Upper lobe of right lung (tissue), 1 donor: ENCODE measurements at regions not wholly inside any gene's neighbourhood (a gene's known extent, or its start where the extent isn't known, plus 50 kb on each side); places are given as distances from the start of the nearest gene placed in this dataset.
A peak's percentile ranks its signal among the peaks of the same experiment; 100 is the strongest.

Experiments used
- ATAC-seq: fragments of 200-7000 bp; cut with Tn5 transposase; one replicate; pipeline ENCODE4 v1.9.1; 2020; ENCODE audit warnings: mild to moderate bottlenecking, moderate library complexity
- DNase-seq: peaks from one replicate; pipeline ENCODE4 v3.0.0-alpha.2; 2020
- H3K27ac ChIP-seq: fragments of 200-600 bp; one replicate; pipeline ENCODE4 v1.8.0; 2022
- H3K27me3 ChIP-seq: fragments of 200-600 bp; one replicate; pipeline ENCODE4 v1.8.0; 2022; ENCODE audit warnings: mild to moderate bottlenecking
- H3K36me3 ChIP-seq: fragments of 200-600 bp; one replicate; pipeline ENCODE4 v1.8.0; 2022
- H3K4me1 ChIP-seq: fragments of 200-600 bp; one replicate; pipeline ENCODE4 v1.8.0; 2022
- H3K4me3 ChIP-seq: fragments of 200-600 bp; one replicate; pipeline ENCODE4 v1.8.0; 2022; ENCODE audit warnings: mild to moderate bottlenecking
- H3K9me3 ChIP-seq: fragments of 200-600 bp; one replicate; pipeline ENCODE4 v1.8.0; 2022
- CTCF ChIP-seq: fragments of 200-600 bp; IDR thresholded peaks from one replicate; pipeline ENCODE4 v1.8.0; 2022; ENCODE audit warnings: antibody characterized with exemption
- intact Hi-C: fragments of 100-400 bp; cut with DNase I; formaldehyde crosslinking; loops from one replicate; pipeline ENCODE4 v1.11.0; 2022
- donor health status: DM: no; HTN: yes; CAD: no; lungs with severe emphysema.

GRCh38 chr15:53453253-53454105, 306.0 kb downstream of the WDR72 start:
- H3K9me3 ChIP-seq = no peaks in the 10 kb centered on the region
- H3K27me3 ChIP-seq = no peaks in the 10 kb centered on the region
- DNase-seq (no peak), ATAC-seq (peak; percentile 80)
- H3K4me3 ChIP-seq = no peak overlapping the region
- intact Hi-C loops = no loop called here
- no peaks in the 10 kb centered on the region for H3K36me3 ChIP-seq
- H3K4me1 ChIP-seq = peaks cover 3% of the 10 kb centered on the region
- TF ChIP-seq CTCF = no peak
- no peak overlapping the region for H3K27ac ChIP-seq

GRCh38 chr15:53448232-53449015, 311.0 kb downstream of the WDR72 start:
- no peak for TF ChIP-seq CTCF
- no peaks in the 10 kb centered on the region for H3K36me3 ChIP-seq
- no peak for DNase-seq
- H3K4me3 ChIP-seq = no peak overlapping the region
- H3K27me3 ChIP-seq = no peaks in the 10 kb centered on the region
- intact Hi-C loops = no loop called here
- no peak overlapping the region for H3K27ac ChIP-seq
- H3K9me3 ChIP-seq = no peaks in the 10 kb centered on the region
- ATAC-seq = no peak
- peaks cover 2% of the 10 kb centered on the region for H3K4me1 ChIP-seq

GRCh38 chr15:53447742-53448141, 311.7 kb downstream of the WDR72 start:
- Histone ChIP-seq H3K27ac (no peak overlapping the region), H3K36me3 (no peaks in the 10 kb centered on the region), H3K27me3 (no peaks in the 10 kb centered on the region), H3K9me3 (no peaks in the 10 kb centered on the region), H3K4me1 (no peaks in the 10 kb centered on the region), H3K4me3 (no peak overlapping the region)
- TF ChIP-seq CTCF = no peak
- intact Hi-C loops = no loop called here
- ATAC-seq = no peak
- DNase-seq = no peak

- intact Hi-C loops = no loop called here
These were observed 312.3 kb downstream of the WDR72 start for GRCh38 chr15:53447053-53447574.

GRCh38 chr15:53446376-53446775, 313.1 kb downstream of the WDR72 start:
- Histone ChIP-seq H3K4me3 (no peak overlapping the region), H3K27me3 (no peaks in the 10 kb centered on the region), H3K27ac (no peak overlapping the region), H3K36me3 (no peaks in the 10 kb centered on the region), H3K9me3 (no peaks in the 10 kb centered on the region), H3K4me1 (no peaks in the 10 kb centered on the region)
- no peak for DNase-seq
- TF ChIP-seq CTCF = no peak
- ATAC-seq = no peak
- intact Hi-C loops = no loop called here

More at GRCh38 chr15:53447053-53447574, 312.3 kb downstream of the WDR72 start:
- no peaks in the 10 kb centered on the region for H3K4me1 ChIP-seq
- H3K36me3 ChIP-seq = no peaks in the 10 kb centered on the region
- DNase-seq (no peak), ATAC-seq (no peak)
- no peaks in the 10 kb centered on the region for H3K27me3 ChIP-seq
- no peak overlapping the region for H3K4me3 ChIP-seq
- H3K27ac ChIP-seq = no peak overlapping the region
- H3K9me3 ChIP-seq = no peaks in the 10 kb centered on the region
- TF ChIP-seq CTCF = no peak
